Activated naive CD4-positive, alpha-beta T cell treated with anti-CD3 and anti-CD28 coated beads, Interleukin-2, amount 10 ng/mL, durations not matched to agents 7 days and 5 days (primary cell): ENCODE measurements at regions not wholly inside any gene's neighbourhood (a gene's known extent, or its start where the extent isn't known, plus 50 kb on each side); places are given as distances from the start of the nearest gene placed in this dataset.

Experiments used
- CTCF ChIA-PET: fragments of 350-600 bp; sonication (Branson Sonifier 250); formaldehyde crosslinking; loops from one replicate; lab custom pipeline; 2021; ENCODE audit warnings: antibody characterized with exemption; lab: Charles Lee
- DNase-seq: peaks from one replicate; pipeline ENCODE4 v3.0.0-alpha.2; 2020
- H3K27ac Mint-ChIP-seq: one replicate; pipeline ENCODE4 v1.8.0; 2021; ENCODE audit warnings: mild to moderate bottlenecking, moderate library complexity, mixed read lengths
- H3K27me3 Mint-ChIP-seq: one replicate; pipeline ENCODE4 v1.8.0; 2021; ENCODE audit warnings: mild to moderate bottlenecking, mixed read lengths
- H3K36me3 Mint-ChIP-seq: one replicate; pipeline ENCODE4 v1.8.0; 2021; ENCODE audit warnings: mixed read lengths
- H3K4me1 Mint-ChIP-seq: one replicate; pipeline ENCODE4 v1.8.0; 2021; ENCODE audit warnings: mixed read lengths
- H3K4me3 Mint-ChIP-seq: one replicate; pipeline ENCODE4 v1.8.0; 2021; ENCODE audit warnings: mild to moderate bottlenecking, moderate library complexity, mixed read lengths
- H3K9me3 Mint-ChIP-seq: one replicate; pipeline ENCODE4 v1.8.0; 2021; ENCODE audit warnings: mixed read lengths

DNA sequence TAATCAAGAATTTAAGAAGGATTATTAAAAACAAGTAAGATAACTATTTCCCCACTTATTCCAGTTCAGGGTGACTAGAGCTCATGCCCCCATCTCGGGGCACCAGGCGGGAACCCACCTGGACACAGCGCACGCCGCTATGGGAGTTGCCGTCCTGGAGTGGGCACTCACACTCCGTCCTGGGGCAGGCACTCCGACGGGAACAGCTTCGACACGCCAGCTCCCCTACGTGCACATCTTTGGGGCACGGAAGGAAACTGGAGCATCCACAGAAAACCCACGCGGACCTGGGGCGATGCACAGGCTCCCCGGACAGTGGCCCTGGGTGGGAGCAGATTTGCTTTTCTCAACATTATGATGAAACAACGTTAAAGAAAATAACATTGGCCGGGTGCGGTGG lies 52.0 kb upstream of the GATA5 start:
- H3K36me3 Mint-ChIP-seq = no peaks in the 10 kb centered on the region
- no peak overlapping the region for H3K4me3 Mint-ChIP-seq
- no peak overlapping the region for H3K27ac Mint-ChIP-seq
- peaks cover 31% of the 10 kb centered on the region for H3K27me3 Mint-ChIP-seq
- H3K9me3 Mint-ChIP-seq = no peaks in the 10 kb centered on the region
- DNase-seq = no peak
- CTCF ChIA-PET = no interaction called here
- peaks cover 9% of the 10 kb centered on the region for H3K4me1 Mint-ChIP-seq

- H3K9me3 Mint-ChIP-seq = no peaks in the 10 kb centered on the region
- H3K4me1 Mint-ChIP-seq = peaks cover 3% of the 10 kb centered on the region
- DNase-seq = no peak
- no peaks in the 10 kb centered on the region for H3K36me3 Mint-ChIP-seq
- H3K27ac Mint-ChIP-seq = no peak overlapping the region
- CTCF ChIA-PET = no interaction called here
- no peak overlapping the region for H3K4me3 Mint-ChIP-seq
- peaks cover 22% of the 10 kb centered on the region for H3K27me3 Mint-ChIP-seq
These were observed 53.4 kb upstream of the GATA5 start for GRCh38 chr20:62528983-62529891.

DNA sequence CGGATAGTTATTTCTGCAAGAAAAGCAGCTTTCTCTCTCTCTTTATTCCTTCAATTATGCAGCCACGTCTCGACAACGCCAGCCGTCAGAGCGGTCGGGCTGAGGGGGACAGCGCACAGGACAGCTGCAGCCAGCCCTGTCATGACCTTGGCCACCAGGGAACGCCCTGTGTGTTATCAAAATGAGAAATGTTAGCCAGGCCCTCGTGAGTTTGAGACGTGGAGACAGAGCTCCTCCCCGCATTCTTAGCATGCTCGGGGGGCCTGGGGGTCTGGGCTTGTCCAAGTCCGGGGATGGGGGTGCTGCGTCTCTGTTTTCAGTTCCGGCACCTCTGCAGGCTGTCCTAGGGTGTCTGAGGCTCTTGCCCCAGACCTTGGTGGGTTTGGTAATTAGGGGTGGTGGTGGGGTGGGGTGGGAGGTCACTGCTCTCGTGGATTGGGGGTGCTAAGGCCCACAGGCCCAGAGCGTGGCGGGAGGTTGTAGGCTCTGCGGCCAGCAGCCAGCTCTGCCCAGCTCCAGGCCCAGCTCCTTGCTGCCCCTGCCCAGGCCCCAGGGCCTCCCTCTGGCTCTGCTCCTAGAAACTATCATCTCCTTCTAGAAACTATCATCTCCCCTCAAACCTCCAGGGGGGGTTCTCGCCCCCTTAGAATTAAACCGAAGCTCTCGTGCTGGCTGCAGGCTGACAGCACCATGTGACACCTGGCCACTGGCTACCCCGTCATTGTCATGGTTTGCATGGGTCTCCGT lies 54.3 kb upstream of the GATA5 start:
- H3K36me3 Mint-ChIP-seq = no peaks in the 10 kb centered on the region
- no peaks in the 10 kb centered on the region for H3K4me1 Mint-ChIP-seq
- DNase-seq = no peak
- CTCF ChIA-PET = interaction anchor here (1.0 kb wide), 1 partner anchor 84 kb away, joined by 3 read pairs; no protein-coding TSS in a partner anchor
- H3K27ac Mint-ChIP-seq = no peak overlapping the region
- peaks cover 14% of the 10 kb centered on the region for H3K27me3 Mint-ChIP-seq
- H3K9me3 Mint-ChIP-seq = no peaks in the 10 kb centered on the region
- H3K4me3 Mint-ChIP-seq = no peak overlapping the region

DNA sequence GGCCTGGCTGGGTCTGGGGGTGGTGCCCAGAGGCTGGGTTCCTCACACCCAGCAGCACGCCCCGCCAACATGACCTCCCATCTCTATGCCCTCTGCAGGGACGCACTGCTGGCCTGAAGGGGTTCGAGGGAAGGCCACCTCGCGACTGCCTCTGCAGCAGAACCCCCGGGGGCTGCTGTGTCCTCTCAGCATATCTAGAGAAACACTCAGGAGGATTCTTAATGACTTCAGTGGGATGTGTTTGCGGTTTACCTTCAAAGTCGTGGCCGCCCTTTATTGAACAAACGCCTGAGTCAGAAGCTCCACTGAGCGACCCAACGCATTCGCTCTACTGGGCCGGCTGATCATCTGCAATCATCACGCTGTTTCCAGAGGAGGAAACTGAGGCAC lies 54.8 kb upstream of the GATA5 start:
- no peak for DNase-seq
- Mint-ChIP-seq H3K9me3 (no peaks in the 10 kb centered on the region), H3K27me3 (peaks cover 8% of the 10 kb centered on the region), H3K36me3 (no peaks in the 10 kb centered on the region), H3K27ac (no peak overlapping the region), H3K4me1 (no peaks in the 10 kb centered on the region), H3K4me3 (no peak overlapping the region)
- CTCF ChIA-PET = interaction anchor here (1.0 kb wide), 1 partner anchor 84 kb away, joined by 3 read pairs; no protein-coding TSS in a partner anchor

DNA sequence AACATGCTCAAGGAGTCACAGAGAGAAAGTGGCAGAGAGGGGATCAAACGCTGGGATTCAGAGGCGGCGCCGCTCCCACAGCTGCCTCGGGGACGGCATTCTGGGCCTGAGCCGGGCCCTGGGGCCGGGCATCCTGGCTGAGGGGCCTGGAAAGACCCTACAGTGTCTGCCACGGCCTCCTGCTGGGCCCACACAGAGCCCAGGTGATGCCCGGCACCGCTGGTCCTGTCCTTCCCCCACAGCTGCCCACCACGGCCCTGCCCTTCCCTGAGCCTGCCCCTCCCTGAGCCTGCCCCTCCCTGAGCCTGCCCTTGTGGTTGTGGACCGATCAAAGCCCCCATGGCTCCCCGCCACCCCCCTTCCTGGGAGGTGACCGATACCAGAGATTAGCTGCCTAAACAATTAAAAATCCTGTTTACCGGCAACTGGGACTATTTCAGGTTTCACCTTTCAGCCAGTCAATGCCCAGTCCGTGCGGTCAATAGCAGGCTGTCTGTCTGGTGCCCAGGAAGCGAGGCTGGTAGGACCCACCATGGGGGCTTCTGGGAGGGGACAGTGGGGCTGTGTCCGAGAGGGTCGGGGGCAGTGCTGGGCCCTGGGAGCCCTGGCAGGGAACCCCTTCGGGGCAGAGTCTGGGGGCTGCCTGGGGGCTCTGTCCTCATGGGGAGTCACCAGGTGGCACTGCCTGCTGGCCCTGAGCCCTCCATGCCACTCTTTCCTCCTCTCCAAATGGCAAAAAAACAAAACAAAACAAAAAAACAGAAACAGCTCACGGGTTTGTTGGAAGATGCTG lies 55.4 kb upstream of the GATA5 start:
- CTCF ChIA-PET = interaction anchor here (1.0 kb wide), 1 partner anchor 83 kb away, joined by 3 read pairs; no protein-coding TSS in a partner anchor
- no peak for DNase-seq
- Mint-ChIP-seq H3K4me1 (no peaks in the 10 kb centered on the region), H3K4me3 (no peak overlapping the region), H3K27me3 (peaks cover 4% of the 10 kb centered on the region), H3K36me3 (no peaks in the 10 kb centered on the region), H3K9me3 (no peaks in the 10 kb centered on the region), H3K27ac (no peak overlapping the region)

DNA sequence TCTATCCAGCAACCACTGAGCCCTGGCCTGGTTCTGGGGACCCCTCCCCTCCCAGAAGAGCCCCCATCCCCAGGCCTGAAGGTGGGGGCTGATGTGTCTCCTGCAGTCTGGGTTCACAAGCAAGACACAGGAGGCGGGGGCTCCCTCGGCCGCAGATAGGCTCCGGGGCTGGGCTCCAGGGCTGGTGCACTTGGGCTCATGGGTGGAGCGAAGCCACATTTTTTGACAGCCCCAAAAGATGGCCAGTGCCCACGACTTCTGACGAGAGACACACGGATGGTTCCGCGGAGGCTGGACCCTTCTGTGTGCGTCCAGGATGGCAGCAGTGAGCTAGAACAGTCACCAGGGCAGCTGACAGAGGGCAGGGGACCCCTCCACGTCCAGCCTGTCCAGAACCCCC lies 57.1 kb upstream of the GATA5 start:
- Mint-ChIP-seq H3K36me3 (no peaks in the 10 kb centered on the region), H3K9me3 (no peaks in the 10 kb centered on the region), H3K27ac (no peak overlapping the region), H3K4me3 (no peak overlapping the region), H3K27me3 (peaks cover 4% of the 10 kb centered on the region), H3K4me1 (no peaks in the 10 kb centered on the region)
- DNase-seq = no peak
- CTCF ChIA-PET = no interaction called here

- Mint-ChIP-seq H3K27me3 (peaks cover 4% of the 10 kb centered on the region), H3K4me3 (no peak overlapping the region), H3K4me1 (no peaks in the 10 kb centered on the region), H3K27ac (no peak overlapping the region), H3K36me3 (no peaks in the 10 kb centered on the region), H3K9me3 (no peaks in the 10 kb centered on the region)
- no peak for DNase-seq
- CTCF ChIA-PET = no interaction called here
These were observed 58.0 kb upstream of the GATA5 start for GRCh38 chr20:62533591-62534495.

- CTCF ChIA-PET = no interaction called here
- H3K4me1 Mint-ChIP-seq = no peaks in the 10 kb centered on the region
- DNase-seq = no peak
- peaks cover 4% of the 10 kb centered on the region for H3K27me3 Mint-ChIP-seq
- H3K9me3 Mint-ChIP-seq = no peaks in the 10 kb centered on the region
- no peak overlapping the region for H3K4me3 Mint-ChIP-seq
- no peaks in the 10 kb centered on the region for H3K36me3 Mint-ChIP-seq
- H3K27ac Mint-ChIP-seq = no peak overlapping the region
These were observed 58.9 kb upstream of the GATA5 start for GRCh38 chr20:62534526-62535221.

GRCh38 chr20:62535282-62535811 lies 59.6 kb upstream of the GATA5 start:
- CTCF ChIA-PET = no interaction called here
- Mint-ChIP-seq H3K4me1 (no peaks in the 10 kb centered on the region), H3K27ac (no peak overlapping the region), H3K27me3 (peaks cover 4% of the 10 kb centered on the region), H3K9me3 (no peaks in the 10 kb centered on the region), H3K36me3 (no peaks in the 10 kb centered on the region), H3K4me3 (no peak overlapping the region)
- no peak for DNase-seq

- CTCF ChIA-PET = no interaction called here
- no peaks in the 10 kb centered on the region for H3K4me1 Mint-ChIP-seq
- H3K27ac Mint-ChIP-seq = no peak overlapping the region
- no peak overlapping the region for H3K4me3 Mint-ChIP-seq
- H3K36me3 Mint-ChIP-seq = no peaks in the 10 kb centered on the region
- peaks cover 4% of the 10 kb centered on the region for H3K27me3 Mint-ChIP-seq
- DNase-seq = no peak
- no peaks in the 10 kb centered on the region for H3K9me3 Mint-ChIP-seq
These were observed 60.2 kb upstream of the GATA5 start for GRCh38 chr20:62535964-62536363.

DNA sequence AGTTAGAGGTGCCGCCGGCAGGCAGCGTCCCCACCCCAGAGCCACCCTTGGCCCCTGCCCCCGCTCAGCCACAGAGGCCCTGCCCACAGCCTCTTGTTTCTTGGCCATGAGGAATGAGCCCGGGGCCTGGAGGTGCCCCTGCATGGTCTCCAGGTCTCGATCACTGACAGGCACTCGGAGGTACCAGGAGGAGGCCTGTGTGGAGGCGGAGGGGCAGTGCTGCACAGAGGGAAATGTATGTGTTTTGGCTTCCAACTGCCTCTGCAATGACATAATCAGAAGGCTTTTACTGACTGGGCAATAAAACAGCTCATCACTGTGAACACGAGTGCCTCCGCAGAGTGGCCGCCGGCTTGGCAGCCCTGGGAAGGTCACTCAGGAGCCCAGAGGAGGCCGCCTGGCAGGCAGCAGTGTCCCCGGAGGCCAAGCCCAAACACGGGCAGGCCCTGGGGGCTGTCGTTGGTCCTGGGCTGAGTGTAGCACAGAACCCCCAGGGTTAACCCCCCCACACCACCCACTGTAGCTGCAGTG lies 61.1 kb upstream of the GATA5 start:
- H3K27me3 Mint-ChIP-seq = peaks cover 8% of the 10 kb centered on the region
- no peaks in the 10 kb centered on the region for H3K4me1 Mint-ChIP-seq
- H3K27ac Mint-ChIP-seq = no peak overlapping the region
- H3K9me3 Mint-ChIP-seq = no peaks in the 10 kb centered on the region
- no peak for DNase-seq
- no peak overlapping the region for H3K4me3 Mint-ChIP-seq
- CTCF ChIA-PET = no interaction called here
- no peaks in the 10 kb centered on the region for H3K36me3 Mint-ChIP-seq

GRCh38 chr20:62537649-62538292 lies 62.0 kb upstream of the GATA5 start:
- H3K9me3 Mint-ChIP-seq = no peaks in the 10 kb centered on the region
- CTCF ChIA-PET = no interaction called here
- no peak for DNase-seq
- peaks cover 11% of the 10 kb centered on the region for H3K27me3 Mint-ChIP-seq
- H3K27ac Mint-ChIP-seq = no peak overlapping the region
- no peaks in the 10 kb centered on the region for H3K36me3 Mint-ChIP-seq
- H3K4me1 Mint-ChIP-seq = no peaks in the 10 kb centered on the region
- no peak overlapping the region for H3K4me3 Mint-ChIP-seq
